Pons (tissue), 1 donor: ENCODE measurements at regions not wholly inside any gene's neighbourhood (a gene's known extent, or its start where the extent isn't known, plus 50 kb on each side); places are given as distances from the start of the nearest gene placed in this dataset.
"Not testable (repeated sequence)": the region's sequence is repeated elsewhere in the genome, so short reads cannot be mapped to it uniquely, and the experiment has no call there.

Source experiments
- DNase-seq: peaks from one replicate; pipeline ENCODE4 v3.0.0-alpha.2; 2016; ENCODE audit warnings: low spot score

GRCh38 chr14:106410229-106410628 is 883.8 kb downstream of the TMEM121 start:
- DNase-seq: not testable (repeated sequence)

- DNase-seq: no peak
Measured at GRCh38 chr14:106414464-106414863, 888.1 kb downstream of the TMEM121 start.

- no peak for DNase-seq
Measured at GRCh38 chr14:106417224-106418049, 891.1 kb downstream of the TMEM121 start.

GRCh38 chr14:106419376-106419965 is 893.1 kb downstream of the TMEM121 start:
- DNase-seq: no peak

- not testable (repeated sequence) for DNase-seq
Measured at GRCh38 chr14:106421431-106422033, 895.1 kb downstream of the TMEM121 start.

- no peak for DNase-seq
Measured at GRCh38 chr14:106422066-106422465, 895.7 kb downstream of the TMEM121 start.

- not testable (repeated sequence) for DNase-seq
Measured at GRCh38 chr14:106425150-106425549, 898.8 kb downstream of the TMEM121 start.

- DNase-seq: peak; percentile 61
Measured at GRCh38 chr14:106436310-106436905, 910.0 kb downstream of the TMEM121 start.

- no peak for DNase-seq
Measured at GRCh38 chr14:106442857-106443256, 916.5 kb downstream of the TMEM121 start.

GRCh38 chr14:106455026-106455425 is 928.6 kb downstream of the TMEM121 start:
- no peak for DNase-seq

GRCh38 chr14:106459971-106460730 is 933.8 kb downstream of the TMEM121 start:
- DNase-seq: no peak

- DNase-seq: no peak
Measured at GRCh38 chr14:106460916-106461315, 934.5 kb downstream of the TMEM121 start.

GRCh38 chr14:106466483-106466882 is 940.1 kb downstream of the TMEM121 start:
- not testable (repeated sequence) for DNase-seq

- DNase-seq: not testable (repeated sequence)
Measured at GRCh38 chr14:106468869-106469268, 942.5 kb downstream of the TMEM121 start.

GRCh38 chr14:106470028-106470427 is 943.6 kb downstream of the TMEM121 start:
- not testable (repeated sequence) for DNase-seq

GRCh38 chr14:106474261-106475028 is 948.1 kb downstream of the TMEM121 start:
- DNase-seq: not testable (repeated sequence)

GRCh38 chr14:106475214-106475613 is 948.8 kb downstream of the TMEM121 start:
- DNase-seq: not testable (repeated sequence)

- DNase-seq: not testable (repeated sequence)
Measured at GRCh38 chr14:106477600-106477999, 951.2 kb downstream of the TMEM121 start.

- DNase-seq: not testable (repeated sequence)
Measured at GRCh38 chr14:106480287-106480686, 953.9 kb downstream of the TMEM121 start.

GRCh38 chr14:106482213-106482612 is 955.8 kb downstream of the TMEM121 start:
- DNase-seq: not testable (repeated sequence)

- DNase-seq: no peak
Measured at GRCh38 chr14:106487600-106487999, 961.2 kb downstream of the TMEM121 start.
